GM12878 (cell line): ENCODE measurements at regions not wholly inside any gene's neighbourhood (a gene's known extent, or its start where the extent isn't known, plus 50 kb on each side); places are given as distances from the start of the nearest gene placed in this dataset.

Experiments used
- BACH1 ChIP-seq: fragments of 450-650 bp; IDR thresholded peaks from 2 replicates; pipeline ENCODE4 v1.6.1; 2017; ENCODE audit warnings: mild to moderate bottlenecking, borderline replicate concordance
- FOXK2 ChIP-seq: fragments of 450-650 bp; IDR thresholded peaks from 2 replicates; pipeline ENCODE4 v1.6.1; 2017; ENCODE audit warnings: mild to moderate bottlenecking, moderate library complexity
- GABPA ChIP-seq: IDR thresholded peaks from 2 replicates; pipeline ENCODE4 v1.6.1; 2014; ENCODE audit warnings: antibody characterized with exemption, low read depth, mild to moderate bottlenecking, inconsistent platforms
- HCFC1 ChIP-seq: fragments of 150-350 bp; IDR thresholded peaks from 2 replicates; pipeline ENCODE4 v1.6.1; 2014; ENCODE audit warnings: low read length
- NR2F1 ChIP-seq: fragments of 450-650 bp; conservative IDR thresholded peaks from 2 replicates; pipeline ENCODE4 v1.6.1; 2017; ENCODE audit warnings: mild to moderate bottlenecking
- RCOR1 ChIP-seq: conservative IDR thresholded peaks from 2 replicates; pipeline ENCODE4 v1.6.1; 2012; ENCODE audit warnings: low read depth, low read length, improper control_type of control experiment
- SMAD1 ChIP-seq: fragments of 450-650 bp; IDR thresholded peaks from 2 replicates; pipeline ENCODE4 v1.6.1; 2018; ENCODE audit warnings: mild to moderate bottlenecking, low read depth; ENCODE audit not compliant: partially characterized antibody
- TCF7 ChIP-seq: IDR thresholded peaks from 2 replicates; pipeline ENCODE4 v1.6.1; 2014; ENCODE audit warnings: antibody characterized with exemption, borderline replicate concordance
- TF ChIP-seq, protein P1 (sequence below): IDR thresholded peaks from 2 replicates; pipeline ENCODE4 v1.6.1; 2011; ENCODE audit warnings: borderline replicate concordance, low read depth, mild to moderate bottlenecking, moderate library complexity, low read length; ENCODE audit not compliant: insufficient read depth, poor library complexity, severe bottlenecking
- TF ChIP-seq, protein P2 (sequence below): fragments of 450-650 bp; conservative IDR thresholded peaks from 2 replicates; pipeline ENCODE4 v1.6.1; 2017; ENCODE audit warnings: mild to moderate bottlenecking, moderate library complexity
- TF ChIP-seq, protein P3 (sequence below): fragments of 450-650 bp; IDR thresholded peaks from 2 replicates; pipeline ENCODE4 v1.6.1; 2017; ENCODE audit warnings: mild to moderate bottlenecking, moderate library complexity
- TF ChIP-seq, protein P4 (sequence below): fragments of 450-650 bp; IDR thresholded peaks from 2 replicates; pipeline ENCODE4 v1.6.1; 2016; ENCODE audit warnings: mild to moderate bottlenecking, moderate library complexity, borderline replicate concordance
- TF ChIP-seq, protein P5 (sequence below): IDR thresholded peaks from 2 replicates; pipeline ENCODE4 v1.6.1; 2012; ENCODE audit warnings: low read depth, low read length, improper control_type of control experiment

DNA sequence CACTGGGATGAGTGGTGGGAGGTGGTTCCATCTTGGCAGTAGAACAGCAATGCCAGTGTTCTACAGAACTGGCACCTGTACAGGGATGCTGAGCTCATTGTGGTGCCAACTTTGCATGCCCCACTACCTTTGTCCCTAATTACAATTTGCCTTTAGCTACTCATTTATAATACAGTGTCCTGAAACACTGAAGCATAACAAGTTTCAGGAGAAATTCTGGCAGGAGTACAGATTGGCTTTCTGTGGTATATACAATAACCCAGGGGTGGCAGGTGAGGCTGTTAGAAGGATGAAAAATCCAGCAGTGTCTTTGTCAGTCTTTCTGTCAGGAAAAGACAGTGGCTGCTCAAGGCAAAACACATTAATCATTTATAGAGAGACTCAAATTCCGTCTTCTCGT is 240.3 kb downstream of the FAM76B start (continued):
- TF ChIP-seq, protein P1, sequence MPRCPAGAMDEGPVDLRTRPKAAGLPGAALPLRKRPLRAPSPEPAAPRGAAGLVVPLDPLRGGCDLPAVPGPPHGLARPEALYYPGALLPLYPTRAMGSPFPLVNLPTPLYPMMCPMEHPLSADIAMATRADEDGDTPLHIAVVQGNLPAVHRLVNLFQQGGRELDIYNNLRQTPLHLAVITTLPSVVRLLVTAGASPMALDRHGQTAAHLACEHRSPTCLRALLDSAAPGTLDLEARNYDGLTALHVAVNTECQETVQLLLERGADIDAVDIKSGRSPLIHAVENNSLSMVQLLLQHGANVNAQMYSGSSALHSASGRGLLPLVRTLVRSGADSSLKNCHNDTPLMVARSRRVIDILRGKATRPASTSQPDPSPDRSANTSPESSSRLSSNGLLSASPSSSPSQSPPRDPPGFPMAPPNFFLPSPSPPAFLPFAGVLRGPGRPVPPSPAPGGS = no peak
- no peak for TF ChIP-seq BACH1
- TF ChIP-seq GABPA = no peak
- TF ChIP-seq, protein P2, sequence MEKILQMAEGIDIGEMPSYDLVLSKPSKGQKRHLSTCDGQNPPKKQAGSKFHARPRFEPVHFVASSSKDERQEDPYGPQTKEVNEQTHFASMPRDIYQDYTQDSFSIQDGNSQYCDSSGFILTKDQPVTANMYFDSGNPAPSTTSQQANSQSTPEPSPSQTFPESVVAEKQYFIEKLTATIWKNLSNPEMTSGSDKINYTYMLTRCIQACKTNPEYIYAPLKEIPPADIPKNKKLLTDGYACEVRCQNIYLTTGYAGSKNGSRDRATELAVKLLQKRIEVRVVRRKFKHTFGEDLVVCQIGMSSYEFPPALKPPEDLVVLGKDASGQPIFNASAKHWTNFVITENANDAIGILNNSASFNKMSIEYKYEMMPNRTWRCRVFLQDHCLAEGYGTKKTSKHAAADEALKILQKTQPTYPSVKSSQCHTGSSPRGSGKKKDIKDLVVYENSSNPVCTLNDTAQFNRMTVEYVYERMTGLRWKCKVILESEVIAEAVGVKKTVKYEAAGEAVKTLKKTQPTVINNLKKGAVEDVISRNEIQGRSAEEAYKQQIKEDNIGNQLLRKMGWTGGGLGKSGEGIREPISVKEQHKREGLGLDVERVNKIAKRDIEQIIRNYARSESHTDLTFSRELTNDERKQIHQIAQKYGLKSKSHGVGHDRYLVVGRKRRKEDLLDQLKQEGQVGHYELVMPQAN = no peak
- TF ChIP-seq, protein P3, sequence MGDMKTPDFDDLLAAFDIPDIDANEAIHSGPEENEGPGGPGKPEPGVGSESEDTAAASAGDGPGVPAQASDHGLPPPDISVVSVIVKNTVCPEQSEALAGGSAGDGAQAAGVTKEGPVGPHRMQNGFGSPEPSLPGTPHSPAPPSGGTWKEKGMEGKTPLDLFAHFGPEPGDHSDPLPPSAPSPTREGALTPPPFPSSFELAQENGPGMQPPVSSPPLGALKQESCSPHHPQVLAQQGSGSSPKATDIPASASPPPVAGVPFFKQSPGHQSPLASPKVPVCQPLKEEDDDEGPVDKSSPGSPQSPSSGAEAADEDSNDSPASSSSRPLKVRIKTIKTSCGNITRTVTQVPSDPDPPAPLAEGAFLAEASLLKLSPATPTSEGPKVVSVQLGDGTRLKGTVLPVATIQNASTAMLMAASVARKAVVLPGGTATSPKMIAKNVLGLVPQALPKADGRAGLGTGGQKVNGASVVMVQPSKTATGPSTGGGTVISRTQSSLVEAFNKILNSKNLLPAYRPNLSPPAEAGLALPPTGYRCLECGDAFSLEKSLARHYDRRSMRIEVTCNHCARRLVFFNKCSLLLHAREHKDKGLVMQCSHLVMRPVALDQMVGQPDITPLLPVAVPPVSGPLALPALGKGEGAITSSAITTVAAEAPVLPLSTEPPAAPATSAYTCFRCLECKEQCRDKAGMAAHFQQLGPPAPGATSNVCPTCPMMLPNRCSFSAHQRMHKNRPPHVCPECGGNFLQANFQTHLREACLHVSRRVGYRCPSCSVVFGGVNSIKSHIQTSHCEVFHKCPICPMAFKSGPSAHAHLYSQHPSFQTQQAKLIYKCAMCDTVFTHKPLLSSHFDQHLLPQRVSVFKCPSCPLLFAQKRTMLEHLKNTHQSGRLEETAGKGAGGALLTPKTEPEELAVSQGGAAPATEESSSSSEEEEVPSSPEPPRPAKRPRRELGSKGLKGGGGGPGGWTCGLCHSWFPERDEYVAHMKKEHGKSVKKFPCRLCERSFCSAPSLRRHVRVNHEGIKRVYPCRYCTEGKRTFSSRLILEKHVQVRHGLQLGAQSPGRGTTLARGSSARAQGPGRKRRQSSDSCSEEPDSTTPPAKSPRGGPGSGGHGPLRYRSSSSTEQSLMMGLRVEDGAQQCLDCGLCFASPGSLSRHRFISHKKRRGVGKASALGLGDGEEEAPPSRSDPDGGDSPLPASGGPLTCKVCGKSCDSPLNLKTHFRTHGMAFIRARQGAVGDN = no peak
- no peak for TF ChIP-seq RCOR1
- TF ChIP-seq, protein P4, sequence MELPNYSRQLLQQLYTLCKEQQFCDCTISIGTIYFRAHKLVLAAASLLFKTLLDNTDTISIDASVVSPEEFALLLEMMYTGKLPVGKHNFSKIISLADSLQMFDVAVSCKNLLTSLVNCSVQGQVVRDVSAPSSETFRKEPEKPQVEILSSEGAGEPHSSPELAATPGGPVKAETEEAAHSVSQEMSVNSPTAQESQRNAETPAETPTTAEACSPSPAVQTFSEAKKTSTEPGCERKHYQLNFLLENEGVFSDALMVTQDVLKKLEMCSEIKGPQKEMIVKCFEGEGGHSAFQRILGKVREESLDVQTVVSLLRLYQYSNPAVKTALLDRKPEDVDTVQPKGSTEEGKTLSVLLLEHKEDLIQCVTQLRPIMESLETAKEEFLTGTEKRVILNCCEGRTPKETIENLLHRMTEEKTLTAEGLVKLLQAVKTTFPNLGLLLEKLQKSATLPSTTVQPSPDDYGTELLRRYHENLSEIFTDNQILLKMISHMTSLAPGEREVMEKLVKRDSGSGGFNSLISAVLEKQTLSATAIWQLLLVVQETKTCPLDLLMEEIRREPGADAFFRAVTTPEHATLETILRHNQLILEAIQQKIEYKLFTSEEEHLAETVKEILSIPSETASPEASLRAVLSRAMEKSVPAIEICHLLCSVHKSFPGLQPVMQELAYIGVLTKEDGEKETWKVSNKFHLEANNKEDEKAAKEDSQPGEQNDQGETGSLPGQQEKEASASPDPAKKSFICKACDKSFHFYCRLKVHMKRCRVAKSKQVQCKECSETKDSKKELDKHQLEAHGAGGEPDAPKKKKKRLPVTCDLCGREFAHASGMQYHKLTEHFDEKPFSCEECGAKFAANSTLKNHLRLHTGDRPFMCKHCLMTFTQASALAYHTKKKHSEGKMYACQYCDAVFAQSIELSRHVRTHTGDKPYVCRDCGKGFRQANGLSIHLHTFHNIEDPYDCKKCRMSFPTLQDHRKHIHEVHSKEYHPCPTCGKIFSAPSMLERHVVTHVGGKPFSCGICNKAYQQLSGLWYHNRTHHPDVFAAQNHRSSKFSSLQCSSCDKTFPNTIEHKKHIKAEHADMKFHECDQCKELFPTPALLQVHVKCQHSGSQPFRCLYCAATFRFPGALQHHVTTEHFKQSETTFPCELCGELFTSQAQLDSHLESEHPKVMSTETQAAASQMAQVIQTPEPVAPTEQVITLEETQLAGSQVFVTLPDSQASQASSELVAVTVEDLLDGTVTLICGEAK = no peak
- TF ChIP-seq, protein P5, sequence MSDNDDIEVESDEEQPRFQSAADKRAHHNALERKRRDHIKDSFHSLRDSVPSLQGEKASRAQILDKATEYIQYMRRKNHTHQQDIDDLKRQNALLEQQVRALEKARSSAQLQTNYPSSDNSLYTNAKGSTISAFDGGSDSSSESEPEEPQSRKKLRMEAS = no peak
- no peak for TF ChIP-seq HCFC1
- TF ChIP-seq SMAD1 = no peak
- no peak for TF ChIP-seq TCF7
- TF ChIP-seq FOXK2 = no peak
- TF ChIP-seq NR2F1 = no peak
